ENCODE measurements at regions not wholly inside any gene's neighbourhood (a gene's known extent, or its start where the extent isn't known, plus 50 kb on each side); places are given as distances from the start of the nearest gene placed in this dataset.
A peak's percentile ranks its signal among the peaks of the same experiment; 100 is the strongest.

DNA sequence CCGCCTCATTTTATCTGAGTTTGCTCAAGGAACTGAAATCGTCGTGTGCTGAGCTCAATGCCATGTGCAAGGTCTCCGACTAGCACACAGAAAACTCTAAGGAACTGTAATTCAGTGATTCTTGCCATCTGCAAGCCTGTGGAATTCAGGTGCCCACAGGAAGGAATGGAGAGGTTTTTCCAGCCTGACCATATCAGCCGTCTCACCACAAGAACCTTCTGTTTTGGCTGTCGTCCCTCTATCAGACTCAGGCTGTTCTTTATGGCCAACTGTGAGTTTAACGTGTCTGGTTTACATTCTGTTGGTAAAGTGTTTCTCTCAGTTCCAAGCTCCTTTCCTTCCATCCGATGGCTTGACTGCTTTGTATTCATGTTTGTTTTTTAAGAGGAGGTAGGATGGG is 293.5 kb downstream of the SPRY2 start:
- Histone ChIP-seq H3K36me3 (no peaks in the 10 kb centered on the region), H3K9me3 (no peaks in the 10 kb centered on the region), H3K27ac (no peak overlapping the region), H3K4me3 (no peak overlapping the region), H3K4me1 (peaks cover 0 to 24% (median 8%) of the 10 kb centered on the region in 3 donors), H3K27me3 (no peaks in the 10 kb centered on the region)
- WGBS, 2 donors (ENCODE audit: low coverage in 1 of 2), result 57 to 70% methylated on average over 2 to 8 of the region's 8 CpGs
- no peak for TF ChIP-seq POLR2A (IDR thresholded peaks at IDR 0.05)
- no peak for TF ChIP-seq EP300 (IDR thresholded peaks at IDR 0.05)
- TF ChIP-seq, protein P1, sequence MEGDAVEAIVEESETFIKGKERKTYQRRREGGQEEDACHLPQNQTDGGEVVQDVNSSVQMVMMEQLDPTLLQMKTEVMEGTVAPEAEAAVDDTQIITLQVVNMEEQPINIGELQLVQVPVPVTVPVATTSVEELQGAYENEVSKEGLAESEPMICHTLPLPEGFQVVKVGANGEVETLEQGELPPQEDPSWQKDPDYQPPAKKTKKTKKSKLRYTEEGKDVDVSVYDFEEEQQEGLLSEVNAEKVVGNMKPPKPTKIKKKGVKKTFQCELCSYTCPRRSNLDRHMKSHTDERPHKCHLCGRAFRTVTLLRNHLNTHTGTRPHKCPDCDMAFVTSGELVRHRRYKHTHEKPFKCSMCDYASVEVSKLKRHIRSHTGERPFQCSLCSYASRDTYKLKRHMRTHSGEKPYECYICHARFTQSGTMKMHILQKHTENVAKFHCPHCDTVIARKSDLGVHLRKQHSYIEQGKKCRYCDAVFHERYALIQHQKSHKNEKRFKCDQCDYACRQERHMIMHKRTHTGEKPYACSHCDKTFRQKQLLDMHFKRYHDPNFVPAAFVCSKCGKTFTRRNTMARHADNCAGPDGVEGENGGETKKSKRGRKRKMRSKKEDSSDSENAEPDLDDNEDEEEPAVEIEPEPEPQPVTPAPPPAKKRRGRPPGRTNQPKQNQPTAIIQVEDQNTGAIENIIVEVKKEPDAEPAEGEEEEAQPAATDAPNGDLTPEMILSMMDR (IDR thresholded peaks at IDR 0.05), result no peak
- TF ChIP-seq POLR2AphosphoS5 (IDR thresholded peaks at IDR 0.05), result no peak
- no peak for ATAC-seq

DNA sequence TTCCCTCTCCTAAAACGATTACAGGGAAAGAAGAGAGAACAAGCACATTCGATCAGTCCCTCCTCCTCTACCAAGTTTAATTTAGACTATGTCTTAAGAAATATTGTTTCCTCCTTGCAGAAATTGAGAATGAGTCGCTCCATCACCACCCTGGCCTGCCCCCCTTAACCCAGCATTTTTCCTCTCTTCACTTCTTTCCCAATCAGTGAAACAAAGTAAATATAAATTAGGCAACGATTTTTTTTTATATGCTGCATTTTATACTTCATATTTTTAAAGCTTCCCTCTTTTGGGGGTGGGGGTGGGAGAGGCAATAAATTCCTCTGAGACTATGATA is 300.0 kb downstream of the SPRY2 start:
- Histone ChIP-seq H3K27ac (no peak overlapping the region), H3K9me3 (no peaks in the 10 kb centered on the region), H3K36me3 (no peaks in the 10 kb centered on the region), H3K4me3 (no peak overlapping the region), H3K27me3 (no peaks in the 10 kb centered on the region), H3K4me1 (no peaks in the 10 kb centered on the region)
- ATAC-seq, result peak; percentile 39
- WGBS, 2 donors (ENCODE audit: low coverage in 1 of 2), result 32 to 59% methylated on average over 4 of the region's 4 CpGs
- TF ChIP-seq POLR2A (IDR thresholded peaks at IDR 0.05) (no peak), POLR2AphosphoS5 (IDR thresholded peaks at IDR 0.05) (no peak), EP300 (IDR thresholded peaks at IDR 0.05) (no peak)
- TF ChIP-seq, protein P1 (IDR thresholded peaks at IDR 0.05), result no peak

DNA sequence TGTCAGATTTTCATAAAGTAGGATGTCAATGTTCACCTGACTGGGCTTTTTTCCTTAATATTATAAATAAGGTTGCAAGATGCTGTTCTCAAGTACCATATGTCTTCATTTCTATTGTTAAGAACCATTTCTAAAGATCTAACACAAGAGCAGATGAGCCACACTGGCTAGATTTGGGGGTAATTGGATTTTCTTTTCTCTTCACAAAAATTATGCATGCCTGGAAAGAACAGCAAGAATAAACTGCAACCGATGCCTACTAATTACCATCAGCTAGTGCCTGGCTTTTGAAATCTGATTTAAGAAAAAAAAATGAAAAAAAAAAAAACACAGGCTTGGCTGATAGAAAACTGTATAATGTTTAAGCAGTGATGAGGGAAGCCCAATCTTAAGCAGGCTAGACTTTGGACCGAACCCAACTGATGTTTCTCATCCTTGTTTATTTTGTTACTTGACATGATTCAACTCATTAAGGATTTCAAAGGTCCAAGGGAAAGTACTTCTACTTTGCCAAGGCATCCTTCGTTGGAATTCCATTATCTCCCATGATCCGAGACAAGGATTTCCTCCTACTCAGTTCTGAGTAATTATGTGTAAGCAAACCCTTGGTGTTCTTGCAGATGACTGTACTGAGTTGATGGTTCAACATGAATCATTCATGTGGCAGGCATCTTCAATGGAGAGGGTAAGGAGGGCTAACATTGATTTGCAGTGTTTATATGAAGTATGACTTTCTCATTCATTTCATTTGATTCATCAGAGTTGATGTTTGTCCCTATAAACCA is 300.5 kb downstream of the SPRY2 start:
- peak; percentile 77 for ATAC-seq
- H3K4me1 ChIP-seq, result no peaks in the 10 kb centered on the region
- peak; percentile 42 for TF ChIP-seq POLR2AphosphoS5 (IDR thresholded peaks at IDR 0.05)
- TF ChIP-seq POLR2A (IDR thresholded peaks at IDR 0.05), result no peak
- H3K9me3 ChIP-seq, result no peaks in the 10 kb centered on the region
- H3K27ac ChIP-seq, result no peak overlapping the region
- H3K27me3 ChIP-seq, result no peaks in the 10 kb centered on the region
- no peak overlapping the region for H3K4me3 ChIP-seq
- H3K36me3 ChIP-seq, result no peaks in the 10 kb centered on the region
- 13 to 21% methylated on average over 3 to 4 of the region's 4 CpGs for WGBS, 2 donors (ENCODE audit: low coverage in 1 of 2)

DNA sequence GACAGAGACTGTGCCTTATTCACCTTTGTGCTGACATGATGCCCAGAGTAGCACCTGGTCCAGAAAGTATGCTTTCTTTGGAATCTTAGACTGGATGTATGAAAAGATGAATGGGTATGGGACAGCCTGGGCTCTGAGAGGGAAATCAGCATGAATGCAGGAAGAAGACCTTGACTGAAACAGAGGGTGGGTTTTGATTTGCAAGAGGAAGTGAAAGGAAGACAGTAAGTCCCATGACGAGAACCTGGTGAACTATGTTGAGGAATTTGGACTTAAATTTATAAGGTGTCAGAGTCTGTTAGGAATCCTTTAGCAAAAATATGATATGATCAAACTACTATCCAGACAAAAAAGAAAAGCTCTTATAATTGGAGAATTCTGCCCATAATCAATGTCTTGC is 301.9 kb downstream of the SPRY2 start:
- WGBS, 2 donors (ENCODE audit: low coverage in 1 of 2), result 89% methylated on average over 1 of the region's 1 CpG

DNA sequence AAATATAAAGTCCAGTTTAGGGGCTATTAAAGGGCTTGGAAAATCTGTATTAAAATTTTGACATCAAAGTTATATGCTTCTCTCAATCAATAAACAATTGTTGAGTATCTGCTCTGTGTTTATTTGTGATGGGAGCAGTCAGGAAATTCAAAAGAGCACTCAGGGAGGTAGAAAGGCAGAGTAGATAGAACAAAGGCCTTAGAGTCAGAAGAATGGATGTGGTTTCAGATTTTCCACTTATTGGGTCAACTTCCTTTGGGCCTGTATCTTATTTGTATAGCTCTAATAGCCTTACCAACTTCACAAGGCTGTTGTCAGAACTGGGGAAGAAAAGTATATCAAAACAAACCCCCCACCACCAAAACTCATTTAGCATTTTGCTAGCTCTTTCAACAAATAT is 302.6 kb downstream of the SPRY2 start:
- TF ChIP-seq EP300 (IDR thresholded peaks at IDR 0.05), result no peak
- TF ChIP-seq POLR2AphosphoS5 (IDR thresholded peaks at IDR 0.05), result no peak
- TF ChIP-seq POLR2A (IDR thresholded peaks at IDR 0.05), result no peak
- TF ChIP-seq, protein P1 (IDR thresholded peaks at IDR 0.05), result no peak
- H3K27me3 ChIP-seq, result no peaks in the 10 kb centered on the region
- no peak overlapping the region for H3K27ac ChIP-seq
- no peaks in the 10 kb centered on the region for H3K36me3 ChIP-seq
- H3K4me1 ChIP-seq, result no peaks in the 10 kb centered on the region
- ATAC-seq, result no peak
- H3K4me3 ChIP-seq, result no peak overlapping the region
- no peaks in the 10 kb centered on the region for H3K9me3 ChIP-seq

More for the DNA sequence above, 301.9 kb downstream of the SPRY2 start:
- ATAC-seq, result no peak
- Histone ChIP-seq H3K9me3 (no peaks in the 10 kb centered on the region), H3K27me3 (no peaks in the 10 kb centered on the region), H3K4me1 (no peaks in the 10 kb centered on the region), H3K36me3 (no peaks in the 10 kb centered on the region), H3K4me3 (no peak overlapping the region), H3K27ac (no peak overlapping the region)
- TF ChIP-seq EP300 (IDR thresholded peaks at IDR 0.05) (no peak), POLR2AphosphoS5 (IDR thresholded peaks at IDR 0.05) (no peak), POLR2A (IDR thresholded peaks at IDR 0.05) (no peak)
- TF ChIP-seq, protein P1 (IDR thresholded peaks at IDR 0.05), result no peak

Measured in gastroesophageal sphincter (tissue), 4 donors.